Parathyroid adenoma (tissue), 2 donors: ENCODE measurements at regions not wholly inside any gene's neighbourhood (a gene's known extent, or its start where the extent isn't known, plus 50 kb on each side); places are given as distances from the start of the nearest gene placed in this dataset.

Experiments used
- H2AFZ ChIP-seq: fragments of 300-600 bp; sonication (generic); one replicate; pipeline ENCODE4 v1.7.0; 2017; ENCODE audit warnings: antibody characterized with exemption, mild to moderate bottlenecking
- H3K27ac ChIP-seq: fragments of 300-600 bp; sonication (generic); one replicate; pipeline ENCODE4 v1.7.0; 2017
- H3K27me3 ChIP-seq: fragments of 300-600 bp; sonication (generic); one replicate; pipeline ENCODE4 v1.7.0; 2017; ENCODE audit warnings: low read length; ENCODE audit not compliant: control insufficient read depth, insufficient read depth
- H3K36me3 ChIP-seq: fragments of 300-600 bp; sonication (generic); one replicate; pipeline ENCODE4 v1.7.0; 2017; ENCODE audit warnings: low read length; ENCODE audit not compliant: control insufficient read depth, insufficient read depth
- H3K4me1 ChIP-seq: fragments of 300-600 bp; sonication (generic); one replicate; pipeline ENCODE4 v1.7.0; 2017; ENCODE audit warnings: control low read depth
- H3K4me2 ChIP-seq: fragments of 300-600 bp; sonication (generic); one replicate; pipeline ENCODE4 v1.7.0; 2017; ENCODE audit warnings: low read length
- H3K4me3 ChIP-seq: fragments of 300-600 bp; sonication (generic); one replicate; pipeline ENCODE4 v1.7.0; 2017; ENCODE audit warnings: low read depth, low read length
- H3K79me2 ChIP-seq: fragments of 300-600 bp; sonication (generic); one replicate; pipeline ENCODE4 v1.7.0; 2017; ENCODE audit warnings: control low read depth
- H3K9ac ChIP-seq: fragments of 300-600 bp; sonication (generic); one replicate; pipeline ENCODE4 v1.7.0; 2017; ENCODE audit warnings: mild to moderate bottlenecking
- H3K9me3 ChIP-seq: fragments of 300-600 bp; sonication (generic); one replicate; pipeline ENCODE4 v1.7.0; 2017; ENCODE audit warnings: low read length; ENCODE audit not compliant: control insufficient read depth
- TF ChIP-seq, protein P1 (sequence below): fragments of 300-600 bp; sonication (generic); IDR thresholded peaks from one replicate; pipeline ENCODE4 v1.7.0; 2017; ENCODE audit warnings: antibody characterized with exemption, mild to moderate bottlenecking
- donor health status: primary hyperparathyroidism.

DNA sequence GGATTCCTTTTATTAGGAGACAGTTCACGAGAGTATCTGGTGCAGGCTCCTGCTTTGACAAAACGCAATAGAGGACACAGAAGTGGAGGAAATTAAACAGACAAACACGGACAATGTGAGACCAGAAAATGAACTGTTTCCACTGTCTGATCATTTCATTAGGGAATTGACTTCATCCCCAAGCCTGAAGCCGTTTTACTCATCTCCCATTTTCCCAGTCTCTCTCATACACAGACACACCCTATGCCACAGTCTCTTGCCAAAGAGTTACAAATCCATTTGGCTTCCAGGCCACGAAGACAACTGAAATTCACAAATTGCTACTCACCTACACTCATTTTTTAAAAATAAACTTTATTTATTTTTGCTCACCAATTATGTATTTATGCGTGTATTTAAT lies 1087.8 kb upstream of the TMEM132C start:
- Histone ChIP-seq H3K9ac (no peak overlapping the region), H3K4me3 (no peak overlapping the region), H3K79me2 (no peaks in the 10 kb centered on the region), H3K27ac (no peak overlapping the region), H3K4me1 (no peaks in the 10 kb centered on the region), H3K9me3 (no peaks in the 10 kb centered on the region), H3K27me3 (no peaks in the 10 kb centered on the region), H3K4me2 (no peak overlapping the region), H2AFZ (no peak overlapping the region), H3K36me3 (no peaks in the 10 kb centered on the region)
- TF ChIP-seq, protein P1, sequence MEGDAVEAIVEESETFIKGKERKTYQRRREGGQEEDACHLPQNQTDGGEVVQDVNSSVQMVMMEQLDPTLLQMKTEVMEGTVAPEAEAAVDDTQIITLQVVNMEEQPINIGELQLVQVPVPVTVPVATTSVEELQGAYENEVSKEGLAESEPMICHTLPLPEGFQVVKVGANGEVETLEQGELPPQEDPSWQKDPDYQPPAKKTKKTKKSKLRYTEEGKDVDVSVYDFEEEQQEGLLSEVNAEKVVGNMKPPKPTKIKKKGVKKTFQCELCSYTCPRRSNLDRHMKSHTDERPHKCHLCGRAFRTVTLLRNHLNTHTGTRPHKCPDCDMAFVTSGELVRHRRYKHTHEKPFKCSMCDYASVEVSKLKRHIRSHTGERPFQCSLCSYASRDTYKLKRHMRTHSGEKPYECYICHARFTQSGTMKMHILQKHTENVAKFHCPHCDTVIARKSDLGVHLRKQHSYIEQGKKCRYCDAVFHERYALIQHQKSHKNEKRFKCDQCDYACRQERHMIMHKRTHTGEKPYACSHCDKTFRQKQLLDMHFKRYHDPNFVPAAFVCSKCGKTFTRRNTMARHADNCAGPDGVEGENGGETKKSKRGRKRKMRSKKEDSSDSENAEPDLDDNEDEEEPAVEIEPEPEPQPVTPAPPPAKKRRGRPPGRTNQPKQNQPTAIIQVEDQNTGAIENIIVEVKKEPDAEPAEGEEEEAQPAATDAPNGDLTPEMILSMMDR = no peak

DNA sequence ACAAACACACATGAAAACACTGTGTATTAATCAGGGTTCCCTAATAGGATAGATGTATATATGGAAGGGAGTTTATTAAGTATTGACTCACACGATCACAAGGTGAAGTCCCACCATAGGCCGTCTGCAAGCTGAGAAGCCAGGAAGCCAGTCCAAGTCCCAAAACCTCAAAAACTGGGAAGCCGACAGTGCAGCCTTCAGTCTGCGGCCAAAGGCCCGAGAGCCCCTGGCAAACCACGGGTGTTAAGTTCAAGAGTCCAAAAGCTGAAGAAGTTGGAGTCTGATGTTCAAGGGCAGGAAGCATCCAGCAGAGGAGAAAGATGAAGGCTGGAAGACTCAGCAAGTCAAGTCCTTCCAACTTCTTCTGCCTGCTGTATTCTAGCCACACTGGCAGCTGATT lies 1085.0 kb upstream of the TMEM132C start:
- TF ChIP-seq, protein P1 = no peak
- H3K27ac ChIP-seq = no peak overlapping the region
- H3K79me2 ChIP-seq = no peaks in the 10 kb centered on the region
- no peak overlapping the region for H3K9ac ChIP-seq
- H3K4me2 ChIP-seq = no peak overlapping the region
- no peak overlapping the region for H2AFZ ChIP-seq
- no peaks in the 10 kb centered on the region for H3K36me3 ChIP-seq
- H3K4me1 ChIP-seq = no peaks in the 10 kb centered on the region
- no peak overlapping the region for H3K4me3 ChIP-seq
- no peaks in the 10 kb centered on the region for H3K27me3 ChIP-seq
- no peaks in the 10 kb centered on the region for H3K9me3 ChIP-seq

DNA sequence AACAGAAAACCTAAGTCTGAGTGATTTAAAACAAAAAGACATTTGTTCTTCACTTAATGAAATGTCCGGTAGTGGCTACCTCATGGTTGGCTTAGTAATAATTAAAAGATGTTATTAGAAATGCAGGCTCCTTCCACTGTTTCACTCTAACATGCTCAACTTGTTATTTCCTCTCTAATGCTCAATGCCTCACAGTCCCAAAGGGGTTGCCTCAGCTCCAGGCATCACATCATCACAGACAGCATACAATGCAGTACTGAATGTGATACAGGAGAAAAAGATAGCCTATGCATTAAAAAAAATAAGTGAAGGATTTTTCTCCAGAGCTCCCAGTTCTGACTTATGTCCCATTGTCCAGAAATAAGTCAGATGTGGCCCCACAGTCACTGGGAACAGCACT lies 1077.0 kb upstream of the TMEM132C start:
- H3K9me3 ChIP-seq = no peaks in the 10 kb centered on the region
- no peaks in the 10 kb centered on the region for H3K27me3 ChIP-seq
- no peak overlapping the region for H3K27ac ChIP-seq
- no peaks in the 10 kb centered on the region for H3K4me1 ChIP-seq
- H3K4me3 ChIP-seq = no peak overlapping the region
- H3K36me3 ChIP-seq = no peaks in the 10 kb centered on the region
- no peaks in the 10 kb centered on the region for H3K79me2 ChIP-seq
- TF ChIP-seq, protein P1 = no peak
- H3K4me2 ChIP-seq = no peak overlapping the region
- H3K9ac ChIP-seq = no peak overlapping the region
- no peak overlapping the region for H2AFZ ChIP-seq

DNA sequence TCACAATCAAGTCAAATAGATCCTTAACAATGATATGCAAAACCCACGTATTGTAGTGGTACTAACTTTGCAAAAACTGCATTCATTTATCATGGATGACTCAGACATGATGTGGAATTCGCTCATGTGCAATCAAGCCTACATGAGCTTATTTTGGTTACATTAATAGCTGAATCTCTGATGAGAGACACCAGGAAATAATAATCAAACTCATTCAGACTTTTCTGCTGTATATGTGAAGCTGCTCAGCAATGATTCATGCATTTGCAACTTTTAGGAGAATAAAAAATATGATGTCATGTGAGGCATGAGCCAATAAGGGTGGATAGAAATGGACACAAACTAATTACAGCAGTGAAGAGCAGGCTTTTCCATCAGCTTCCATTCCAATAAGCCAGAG lies 1075.8 kb upstream of the TMEM132C start:
- Histone ChIP-seq H3K4me1 (no peaks in the 10 kb centered on the region), H3K4me3 (no peak overlapping the region), H2AFZ (no peak overlapping the region), H3K36me3 (no peaks in the 10 kb centered on the region), H3K4me2 (no peak overlapping the region), H3K9ac (no peak overlapping the region), H3K27ac (no peak overlapping the region), H3K9me3 (no peaks in the 10 kb centered on the region), H3K27me3 (no peaks in the 10 kb centered on the region), H3K79me2 (no peaks in the 10 kb centered on the region)
- TF ChIP-seq, protein P1 = no peak

DNA sequence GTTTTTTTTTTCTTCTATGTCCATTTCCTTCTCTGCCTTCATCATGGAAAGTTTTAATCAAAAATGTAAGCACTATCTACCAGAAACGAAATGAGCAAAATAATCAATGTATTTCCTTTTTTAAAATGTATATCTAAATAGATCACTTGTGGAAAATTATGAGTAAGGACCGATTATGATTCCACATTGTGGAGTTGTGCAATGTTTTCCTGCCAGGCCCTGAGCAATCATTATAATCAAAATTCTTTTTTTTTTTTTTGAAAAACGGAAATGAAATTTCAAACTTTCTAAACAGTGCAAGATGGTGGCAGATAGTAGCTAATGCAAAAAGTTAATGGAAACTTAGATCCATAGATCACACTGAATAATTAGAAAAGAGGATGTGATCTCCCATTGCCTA lies 1074.6 kb upstream of the TMEM132C start:
- no peak overlapping the region for H3K27ac ChIP-seq
- no peaks in the 10 kb centered on the region for H3K79me2 ChIP-seq
- no peak overlapping the region for H2AFZ ChIP-seq
- no peaks in the 10 kb centered on the region for H3K9me3 ChIP-seq
- no peak overlapping the region for H3K4me3 ChIP-seq
- H3K4me2 ChIP-seq = no peak overlapping the region
- no peaks in the 10 kb centered on the region for H3K36me3 ChIP-seq
- no peak overlapping the region for H3K9ac ChIP-seq
- H3K27me3 ChIP-seq = no peaks in the 10 kb centered on the region
- TF ChIP-seq, protein P1 = no peak
- H3K4me1 ChIP-seq = no peaks in the 10 kb centered on the region
